RPMI7951 (cell line): ENCODE measurements at regions not wholly inside any gene's neighbourhood (a gene's known extent, or its start where the extent isn't known, plus 50 kb on each side); places are given as distances from the start of the nearest gene placed in this dataset.
"Not testable (repeated sequence)": the region's sequence is repeated elsewhere in the genome, so short reads cannot be mapped to it uniquely, and the experiment has no call there.

Experiments
- DNase-seq: peaks from one replicate; pipeline ENCODE4 v3.0.0-alpha.2; 2012; ENCODE audit warnings: low read depth

DNA sequence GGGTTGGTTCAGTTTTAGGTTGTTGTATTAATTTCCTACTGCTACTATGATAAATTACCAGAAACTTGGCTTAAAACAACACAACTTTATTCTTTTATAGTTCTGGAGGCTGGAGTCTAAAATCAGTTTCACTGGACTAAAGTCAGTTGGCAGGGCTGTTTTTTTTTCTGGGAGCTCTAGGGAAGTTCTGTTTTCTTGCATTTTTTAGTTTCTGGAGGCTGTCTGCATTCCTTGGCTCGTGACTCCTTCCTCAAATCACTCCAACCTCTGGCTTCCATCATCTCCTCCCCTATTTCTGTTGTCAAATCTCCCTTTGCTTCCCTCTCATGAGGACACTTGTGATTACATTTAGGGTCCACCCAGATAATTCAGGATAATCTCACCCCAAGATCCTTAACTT, 51.3 kb upstream of the SUB1 start:
- DNase-seq: no peak

DNA sequence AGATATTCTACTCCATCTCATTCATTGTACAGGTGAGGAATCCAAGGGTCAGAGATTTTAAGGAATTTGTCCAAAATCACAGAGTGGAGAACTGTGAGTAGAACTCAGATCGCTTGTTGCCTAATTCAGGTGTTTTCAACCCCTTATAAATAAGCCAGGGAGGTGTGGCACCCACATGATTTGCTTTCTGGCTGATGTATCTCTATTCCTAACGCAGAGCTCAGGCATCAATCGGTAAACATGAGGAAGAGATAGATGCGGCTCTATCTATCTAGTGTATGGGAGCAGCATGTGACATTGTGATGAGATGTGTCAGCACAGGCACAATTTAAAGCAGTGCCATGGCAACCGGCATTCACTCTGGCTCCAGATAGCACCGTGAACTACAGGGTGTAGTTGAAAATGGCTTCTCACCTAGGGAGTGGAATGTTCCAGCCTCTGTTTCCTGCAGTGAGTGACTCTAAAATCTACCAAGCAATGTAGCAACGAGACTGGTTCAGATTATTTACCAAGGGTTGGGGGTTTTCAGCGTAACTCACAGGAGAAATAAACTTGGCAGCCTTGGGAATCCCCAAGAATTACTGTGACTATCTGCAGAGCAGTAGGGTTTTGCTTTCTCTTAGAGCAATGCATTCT, 53.4 kb upstream of the SUB1 start:
- DNase-seq: peak; percentile 79

DNA sequence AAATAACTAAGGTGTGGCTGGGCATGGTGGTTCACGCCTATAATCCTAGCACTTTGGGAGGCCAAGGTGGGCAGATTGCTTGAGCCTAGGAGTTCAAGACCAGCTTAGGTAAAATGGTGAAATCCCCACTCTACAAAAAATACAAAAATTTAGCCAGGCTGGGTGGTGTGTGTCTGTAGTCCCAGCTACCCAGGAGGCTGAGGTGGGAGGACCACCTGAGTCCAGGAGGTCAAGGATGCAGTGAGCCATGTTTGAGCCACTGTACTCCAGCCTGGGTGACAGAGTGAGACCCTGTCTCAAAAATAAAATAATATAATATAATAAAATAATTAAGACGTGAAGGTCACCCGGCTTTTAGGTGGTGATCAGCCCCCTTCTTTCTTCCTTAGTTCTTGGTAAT, 58.0 kb upstream of the SUB1 start:
- not testable (repeated sequence) for DNase-seq

DNA sequence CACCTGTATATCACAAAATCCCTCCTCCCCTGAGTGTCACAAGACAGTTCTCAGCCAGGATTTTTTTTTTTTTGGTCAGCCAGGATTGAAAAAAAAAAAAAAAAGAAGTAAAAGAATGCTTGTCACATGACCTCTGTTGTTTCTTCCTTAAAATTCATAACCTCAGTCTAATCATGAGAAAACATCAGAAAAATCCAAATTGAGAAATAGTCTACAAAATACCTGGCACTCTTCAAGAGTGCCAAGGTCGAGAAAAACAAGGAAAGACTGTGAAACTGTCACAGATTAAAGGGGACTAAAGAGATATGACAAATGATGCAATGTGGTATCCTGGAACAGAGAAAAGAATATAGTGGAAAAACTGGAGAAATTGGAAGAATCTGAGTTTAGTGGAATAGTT, 58.5 kb upstream of the SUB1 start:
- no peak for DNase-seq

DNA sequence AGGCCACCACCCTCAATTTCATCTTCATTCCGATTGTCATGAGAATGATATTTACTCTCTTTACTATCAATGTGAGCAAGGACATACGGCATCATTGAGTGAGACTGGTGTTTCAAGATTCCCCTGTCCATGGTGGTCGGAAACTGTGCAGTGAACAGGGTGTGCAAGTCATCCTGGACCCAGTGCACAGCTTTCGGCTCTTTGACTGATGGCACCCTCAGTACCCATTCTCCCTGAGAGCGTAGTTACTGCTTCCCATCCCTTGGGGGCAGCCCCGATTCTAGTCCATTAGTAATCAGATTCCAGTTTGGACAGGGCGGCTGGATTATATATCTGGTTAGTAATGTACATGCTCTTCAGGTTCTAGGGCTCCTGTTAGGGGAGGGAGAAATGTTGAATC, 61.7 kb upstream of the SUB1 start:
- DNase-seq: no peak

DNA sequence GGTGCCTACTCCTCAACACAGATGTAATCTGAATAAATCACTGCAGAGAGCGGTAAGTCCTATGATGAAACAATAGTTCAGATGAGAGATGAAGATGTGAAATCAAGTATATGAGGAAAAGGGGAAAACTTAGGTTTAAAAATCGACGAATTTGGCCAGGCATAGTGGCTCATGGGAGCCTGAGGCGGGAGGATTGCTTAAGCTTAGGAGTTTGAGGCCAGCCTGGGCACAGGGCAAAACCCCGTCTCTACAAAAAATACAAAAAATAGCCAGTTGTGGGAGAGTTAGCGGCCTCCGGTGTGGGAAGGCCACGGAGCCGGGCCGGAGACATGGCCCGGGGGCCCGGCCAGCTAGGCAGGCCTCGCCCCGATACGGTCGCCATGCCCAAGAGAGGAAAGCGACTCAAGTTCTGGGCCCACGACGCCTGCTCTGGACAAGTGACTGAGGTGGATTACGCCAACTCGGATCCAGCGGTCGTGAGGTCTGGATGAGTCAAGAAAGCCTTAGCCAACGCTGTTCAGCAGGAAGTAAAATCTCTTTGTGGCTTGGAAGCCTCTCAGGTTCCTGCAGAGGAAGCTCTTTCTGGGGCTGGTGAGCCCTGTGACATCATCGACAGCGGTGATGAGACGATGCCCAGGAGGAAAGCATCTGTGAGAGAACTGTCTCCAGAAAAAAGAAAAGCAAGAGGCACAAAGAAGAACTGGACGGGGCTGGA, 62.8 kb upstream of the SUB1 start:
- peak; percentile 97 for DNase-seq

DNA sequence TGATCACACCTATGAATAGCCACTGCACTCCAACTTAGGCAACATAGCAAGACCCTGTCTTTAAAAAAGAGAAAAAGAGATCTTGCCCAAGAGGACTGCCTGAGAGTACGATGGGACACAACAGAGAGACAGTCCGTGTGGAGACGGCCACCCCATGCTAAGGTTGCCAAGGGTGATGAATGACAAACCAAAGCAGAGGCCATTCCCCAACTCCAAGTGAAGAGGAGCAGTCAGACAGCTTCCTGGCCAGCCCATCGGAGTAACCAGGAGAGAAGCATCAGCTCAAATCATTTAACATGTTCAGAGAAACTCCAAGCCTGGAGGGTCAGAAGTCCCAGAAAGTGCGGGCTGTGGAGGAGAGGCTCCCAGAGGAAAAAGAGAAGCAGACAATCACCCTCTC, 63.9 kb upstream of the SUB1 start:
- no peak for DNase-seq

DNA sequence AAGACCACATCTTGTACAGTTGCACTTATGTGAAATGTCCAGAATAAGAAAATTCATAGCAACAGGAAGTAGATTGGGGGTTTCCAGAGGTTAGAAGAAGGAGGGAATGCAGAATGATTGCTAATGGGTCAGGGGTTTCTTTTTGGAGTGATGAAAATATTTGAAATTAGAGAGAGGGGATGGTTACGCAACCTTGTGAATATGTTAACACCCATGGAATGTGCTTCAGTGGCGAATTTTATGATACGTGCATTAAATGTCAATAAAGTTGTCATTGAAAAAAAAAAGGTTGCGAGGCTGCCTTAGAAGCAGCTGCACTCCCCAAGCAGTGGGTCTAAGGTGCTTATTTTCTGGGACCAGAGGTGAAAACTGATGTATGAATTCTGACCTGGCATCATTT, 64.4 kb upstream of the SUB1 start:
- no peak for DNase-seq

DNA sequence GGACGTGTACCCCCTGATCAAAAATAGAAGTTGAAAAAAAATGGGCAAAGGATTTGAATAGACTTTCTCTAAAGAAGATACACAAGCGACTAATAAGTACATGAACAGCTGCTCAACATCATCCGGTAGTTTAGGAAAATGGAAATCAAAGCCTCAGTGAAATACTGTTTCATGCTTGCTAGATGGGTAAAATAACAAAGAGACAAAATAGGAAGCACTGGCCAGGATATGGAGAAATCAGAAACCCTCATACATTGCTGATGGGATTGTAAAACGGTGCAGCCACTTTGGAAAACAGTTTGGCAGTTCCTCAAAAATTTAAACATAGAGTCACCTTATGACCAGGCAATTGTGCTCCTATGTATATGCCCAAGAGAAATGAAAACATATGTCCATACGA, 65.0 kb upstream of the SUB1 start:
- no peak for DNase-seq

DNA sequence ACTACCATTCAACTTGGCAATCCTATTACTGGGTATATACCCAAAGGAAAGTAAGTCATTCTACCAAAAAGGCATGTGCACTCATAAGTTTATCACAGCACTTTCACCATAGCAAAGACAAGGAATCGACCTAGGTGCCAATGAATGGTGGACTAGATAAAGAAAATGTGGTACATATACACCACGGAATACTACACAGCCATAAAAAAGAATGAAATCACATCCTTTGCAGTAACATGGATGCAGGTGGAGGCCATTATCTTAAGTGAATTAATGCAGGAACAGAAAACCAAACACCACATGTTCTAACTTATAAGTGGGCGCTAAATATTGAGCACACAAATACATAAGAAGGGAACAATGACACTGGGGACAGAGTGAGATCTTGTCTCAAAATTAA, 65.8 kb upstream of the SUB1 start:
- DNase-seq: no peak

DNA sequence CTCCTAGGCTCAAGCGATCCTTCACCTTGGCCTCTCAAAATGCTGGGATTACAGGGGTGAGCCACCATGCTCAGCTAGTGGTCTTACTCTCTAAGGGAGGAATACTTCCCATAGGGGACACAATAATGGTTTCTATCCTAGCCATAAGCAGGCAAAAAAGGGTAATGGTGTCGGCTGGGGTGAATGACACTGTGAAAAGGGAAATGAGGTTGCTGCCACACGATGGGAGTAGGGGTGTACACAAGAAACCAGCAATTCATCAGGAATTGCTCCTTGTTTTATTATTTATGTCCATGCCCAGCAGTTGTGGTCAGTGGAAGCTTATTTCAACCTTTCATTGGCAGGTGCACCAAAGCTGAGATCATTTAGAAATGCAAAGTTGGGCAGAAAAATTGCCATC, 70.3 kb upstream of the ZFR start:
- DNase-seq: no peak

DNA sequence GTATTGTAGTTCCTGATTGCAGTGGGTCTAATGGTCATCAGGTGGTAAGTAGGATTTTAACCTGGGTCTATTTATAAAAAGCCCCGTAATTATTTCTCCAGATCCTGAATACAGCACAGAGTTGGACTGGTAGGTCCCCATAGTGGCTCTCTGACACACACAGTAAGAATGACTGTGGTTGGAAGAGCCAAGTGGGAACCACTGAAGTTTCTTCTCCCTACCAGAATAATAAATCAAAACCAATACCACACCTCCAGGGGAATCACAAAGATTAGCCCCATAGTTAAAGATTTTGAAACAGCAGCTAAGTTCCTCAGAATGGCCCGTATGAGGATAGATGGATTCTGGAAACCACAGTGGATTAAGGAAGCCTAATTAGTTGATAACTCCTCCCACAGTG, 68.4 kb upstream of the ZFR start:
- DNase-seq: peak; percentile 35

DNA sequence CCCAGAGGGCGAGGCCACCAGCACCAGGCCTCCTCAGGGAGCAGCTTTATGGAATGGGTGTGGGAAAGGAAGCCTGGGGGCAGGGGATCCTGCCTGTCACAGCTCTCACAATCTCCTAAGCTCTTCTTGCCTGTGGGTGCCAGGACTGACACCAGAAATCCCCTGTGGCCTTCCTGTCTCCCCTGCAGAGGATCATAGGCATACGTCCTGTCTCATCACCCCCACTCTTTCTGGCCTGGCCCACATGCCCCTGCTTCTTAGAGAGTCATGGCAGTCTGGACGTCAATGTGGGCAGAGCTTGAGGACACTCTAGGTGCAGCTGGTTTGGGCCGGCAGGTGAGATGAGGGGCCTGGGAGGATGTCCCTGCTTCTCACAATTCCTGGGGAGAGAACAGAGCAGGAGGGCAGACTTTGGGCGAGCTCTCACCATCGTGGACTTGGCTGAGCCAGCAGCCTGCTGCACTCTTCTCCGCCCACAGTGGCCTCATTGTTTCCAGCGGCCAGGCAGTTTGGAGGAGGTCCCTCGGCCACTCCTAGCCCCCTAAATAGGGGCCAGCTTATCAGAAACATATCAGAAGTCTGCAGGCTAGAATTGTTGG, 67.3 kb upstream of the ZFR start:
- DNase-seq: no peak

DNA sequence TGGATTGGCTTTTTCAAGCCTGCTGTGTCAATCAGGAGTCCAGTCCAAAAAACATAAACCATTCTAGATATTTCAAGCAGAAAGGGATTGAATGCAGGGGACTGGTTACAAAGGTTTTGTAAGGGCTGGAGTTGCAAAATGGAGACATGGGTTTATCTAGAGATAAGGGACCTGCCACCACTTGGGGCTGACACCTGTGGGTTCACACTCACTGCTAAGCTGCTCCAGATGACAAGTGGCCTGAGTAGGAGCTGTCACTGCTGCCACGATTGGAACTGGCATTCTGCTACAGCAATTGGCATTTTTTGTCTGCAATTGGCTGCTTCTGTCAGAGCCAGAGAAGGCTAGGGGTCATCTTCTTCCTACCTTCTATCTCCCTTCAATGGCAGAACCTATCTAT, 66.3 kb upstream of the ZFR start:
- DNase-seq: no peak

DNA sequence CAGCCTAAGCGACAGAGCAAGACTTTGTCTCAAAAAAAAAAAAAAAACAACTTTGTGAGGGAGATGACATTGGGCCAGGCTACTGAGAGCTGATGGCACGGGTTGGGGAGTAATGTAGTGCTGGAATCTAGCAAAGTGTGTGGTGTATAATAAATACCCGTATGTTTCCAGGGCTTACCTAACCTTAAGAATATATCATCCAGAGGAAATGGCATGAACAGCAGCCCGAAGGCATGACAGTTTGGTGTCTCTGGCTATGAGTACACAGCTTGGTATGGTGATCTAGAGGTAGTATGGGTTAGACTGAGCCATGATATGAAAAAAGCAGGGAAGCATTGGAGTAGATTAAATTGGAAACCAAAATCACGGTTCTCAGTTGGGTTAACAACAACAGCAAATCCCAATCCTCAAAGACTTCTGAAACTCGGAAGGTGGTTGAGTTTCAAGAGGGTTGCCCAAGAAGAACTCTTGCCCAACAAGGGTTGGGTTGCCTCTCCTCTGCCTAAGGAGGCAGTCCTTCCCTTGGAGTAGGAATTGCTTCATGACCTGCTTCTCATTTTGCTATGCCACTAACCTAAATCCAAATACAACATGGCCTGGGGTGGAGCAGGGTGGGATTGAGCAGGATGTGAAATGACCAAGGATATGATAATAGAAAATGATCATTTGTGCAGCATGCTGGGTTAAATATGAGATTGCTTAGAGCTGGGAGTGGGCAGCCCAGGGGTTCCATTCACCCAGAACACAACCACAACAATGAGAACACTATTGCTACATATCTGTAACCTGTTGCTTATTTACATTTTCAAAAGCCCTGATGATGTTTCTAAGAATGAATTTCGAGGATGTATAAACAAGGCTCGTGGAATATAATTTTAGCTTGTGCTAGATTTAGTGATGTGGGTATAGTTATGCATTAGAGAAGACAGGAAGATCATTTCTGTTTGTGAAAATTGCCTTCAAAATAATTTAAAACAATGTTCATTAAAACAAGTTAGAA, 64.6 kb upstream of the ZFR start:
- peak; percentile 74 for DNase-seq

DNA sequence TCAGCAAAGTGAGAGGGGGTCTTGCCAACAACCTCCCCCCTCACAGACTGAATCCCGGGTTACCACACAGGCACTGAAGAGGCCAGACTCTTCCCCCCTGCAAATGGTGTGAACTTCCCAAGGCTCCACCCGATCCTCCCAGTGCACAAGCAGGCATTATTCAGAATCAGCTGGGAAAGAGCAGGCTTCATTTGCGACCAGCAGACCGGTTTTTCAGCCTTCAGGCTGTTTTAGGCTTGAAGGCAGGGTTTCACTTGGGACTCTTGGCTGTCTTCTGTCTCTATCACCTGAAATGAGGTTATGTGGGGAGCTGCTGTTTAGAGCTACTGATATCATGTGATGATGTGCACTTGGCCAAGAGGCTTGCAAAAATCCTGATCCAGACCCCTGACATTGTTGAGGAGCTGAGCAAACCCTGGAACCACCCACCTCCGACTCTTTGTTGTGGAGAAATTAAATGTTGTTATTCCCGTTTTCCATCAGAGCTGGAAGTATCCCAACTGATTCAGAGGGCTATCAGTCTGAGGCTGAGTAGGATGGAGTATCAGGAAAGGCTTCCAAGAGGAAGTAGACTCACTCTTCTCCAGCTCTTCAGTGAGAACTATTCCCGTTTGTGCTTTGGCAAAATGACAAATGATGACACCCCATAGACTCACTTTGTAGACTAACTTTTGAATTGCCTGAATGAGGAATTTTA, 63.3 kb upstream of the ZFR start:
- DNase-seq: peak; percentile 90

DNA sequence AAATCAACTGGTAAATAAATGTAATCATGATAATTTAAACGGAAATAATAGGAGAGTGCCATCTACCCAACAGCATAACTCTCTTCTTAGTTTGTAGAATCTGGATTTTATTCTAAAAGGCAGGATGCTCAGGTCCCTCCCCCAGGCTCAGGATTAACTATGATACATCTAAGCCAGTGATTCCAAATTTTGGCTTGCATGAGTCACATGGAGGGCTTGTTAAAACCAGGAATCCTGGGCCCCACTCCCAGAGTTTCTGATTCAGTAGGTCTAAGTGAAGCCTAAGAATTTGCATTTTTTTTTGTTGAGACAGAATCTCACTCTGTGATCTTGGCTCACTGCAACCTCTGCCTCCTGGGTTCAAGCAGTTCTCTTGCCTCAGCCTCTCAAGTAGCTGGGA, 62.3 kb upstream of the ZFR start:
- DNase-seq: peak; percentile 85

DNA sequence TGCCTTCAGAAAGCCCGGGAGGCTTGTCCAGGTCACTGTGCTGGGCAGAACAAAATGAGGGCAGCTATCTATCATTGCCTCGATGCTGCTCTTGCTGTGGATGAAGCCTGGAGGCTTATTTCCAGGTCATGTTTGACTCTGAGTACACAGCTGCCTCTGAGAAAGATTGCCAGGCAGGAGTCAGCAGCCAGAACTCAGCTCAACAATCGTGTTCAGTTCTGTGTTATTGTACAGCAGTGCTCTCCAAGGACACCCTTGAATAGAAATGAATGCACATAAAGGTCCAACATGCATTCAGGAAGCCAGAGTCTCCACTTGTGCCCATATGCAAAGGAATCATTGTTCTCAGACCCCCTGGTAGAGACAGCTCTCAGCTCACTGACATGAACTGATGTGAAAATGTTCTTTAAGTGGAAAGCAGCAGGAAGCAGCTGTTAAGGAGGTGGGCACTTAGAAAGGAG, 61.7 kb upstream of the ZFR start:
- peak; percentile 38 for DNase-seq

DNA sequence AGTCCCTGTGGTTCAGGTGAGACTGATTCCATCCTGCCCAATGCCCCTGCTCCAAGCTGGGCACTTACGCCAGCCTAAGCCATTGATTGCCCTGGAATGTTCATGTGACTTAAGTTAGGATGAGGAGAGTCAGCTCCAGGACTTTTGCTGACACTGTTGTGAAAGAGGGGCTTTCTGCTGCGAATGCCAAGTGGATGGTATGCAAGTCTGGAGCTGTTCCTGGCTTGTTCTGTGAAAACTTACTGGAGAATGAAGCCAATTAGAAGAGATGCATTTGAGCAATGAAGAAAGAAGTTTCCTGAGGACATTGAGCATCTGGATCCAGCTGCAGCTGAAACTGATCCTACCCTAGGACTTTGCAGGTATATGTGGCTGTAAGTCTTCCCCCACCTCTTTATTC, 61.2 kb upstream of the ZFR start:
- peak; percentile 33 for DNase-seq

DNA sequence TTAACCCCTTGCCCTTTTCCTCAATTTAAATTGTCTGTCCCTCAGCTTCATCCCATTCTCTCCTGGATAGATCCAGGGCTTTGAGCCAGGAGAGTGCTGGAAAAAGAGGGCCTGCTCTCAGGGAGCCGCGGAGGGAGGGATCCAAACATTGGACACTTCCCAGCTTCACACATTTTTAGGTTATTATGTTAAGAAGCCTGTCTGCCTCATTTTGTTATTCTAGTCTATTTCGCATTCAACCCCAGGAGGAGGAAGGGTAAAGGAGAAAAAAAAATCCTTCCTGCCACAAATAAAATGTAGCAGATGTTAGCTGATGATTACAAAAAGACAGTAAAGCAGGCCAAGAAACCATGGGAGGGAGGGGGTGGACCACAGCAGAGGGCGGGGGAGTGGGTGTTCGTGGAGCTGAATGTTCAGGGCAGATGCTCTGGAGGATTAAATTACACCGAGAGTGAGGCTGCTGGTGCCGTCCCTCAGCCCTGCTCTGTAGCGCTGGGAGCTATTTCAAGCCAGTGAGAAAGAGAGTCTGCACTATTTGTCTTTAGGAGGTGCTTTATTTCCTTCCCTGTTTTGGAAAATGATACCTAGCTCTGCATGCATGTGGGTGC, 60.6 kb upstream of the ZFR start:
- DNase-seq: peak; percentile 95

DNA sequence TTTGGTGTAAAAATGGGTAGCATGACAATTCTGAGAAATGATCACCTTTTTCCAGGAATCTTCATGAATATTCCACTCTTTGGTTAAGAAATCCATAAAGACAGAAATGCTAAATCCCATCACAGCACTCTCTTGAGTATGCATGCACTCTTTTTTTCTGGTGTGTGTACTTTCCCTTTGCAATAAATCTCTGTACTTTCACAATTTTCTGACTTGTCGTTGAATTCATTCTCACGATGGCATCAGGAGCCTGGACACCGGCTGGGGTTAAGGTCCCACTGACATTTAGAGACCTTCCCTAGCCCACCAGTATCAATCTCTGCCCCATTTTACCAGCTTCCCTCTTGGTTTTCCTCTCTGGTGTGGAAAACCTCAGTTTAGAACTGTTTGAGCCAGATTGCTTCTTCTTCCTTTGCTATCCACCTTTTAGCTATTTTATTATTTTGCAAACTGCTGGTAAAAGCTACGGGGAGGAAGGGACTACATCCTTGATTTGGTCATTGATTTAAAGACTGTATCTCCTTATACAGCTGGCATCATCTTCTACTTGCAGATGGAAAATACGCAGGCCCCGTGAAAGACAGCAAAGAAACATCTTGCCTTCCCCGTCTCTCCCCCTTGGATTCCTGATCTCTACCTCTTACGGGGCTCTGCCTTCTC, 59.9 kb upstream of the ZFR start:
- DNase-seq: no peak
